HG02852 (cell line): ENCODE measurements at regions not wholly inside any gene's neighbourhood (a gene's known extent, or its start where the extent isn't known, plus 50 kb on each side); places are given as distances from the start of the nearest gene placed in this dataset.
"Not testable (repeated sequence)": the region's sequence is repeated elsewhere in the genome, so short reads cannot be mapped to it uniquely, and the experiment has no call there.

Source experiments
- ATAC-seq: cut with Tn5 transposase; IDR thresholded peaks from one replicate; pipeline ENCODE4 v1.9.1; 2021; ENCODE audit warnings: mild to moderate bottlenecking, moderate library complexity; ENCODE audit not compliant: unreplicated experiment

GRCh38 chr12:114855678-114856077, 171.7 kb upstream of the TBX3 start:
- no peak for ATAC-seq

GRCh38 chr12:114852976-114853529, 169.1 kb upstream of the TBX3 start:
- ATAC-seq, result no peak

- ATAC-seq, result no peak
These were observed 168.0 kb upstream of the TBX3 start for GRCh38 chr12:114851981-114852380.

- no peak for ATAC-seq
These were observed 166.8 kb upstream of the TBX3 start for GRCh38 chr12:114850661-114851275.

- no peak for ATAC-seq
These were observed 164.7 kb upstream of the TBX3 start for GRCh38 chr12:114848666-114849065.

- no peak for ATAC-seq
These were observed 163.6 kb upstream of the TBX3 start for GRCh38 chr12:114847441-114848035.

GRCh38 chr12:114846771-114847170, 162.8 kb upstream of the TBX3 start:
- no peak for ATAC-seq

GRCh38 chr12:114841557-114842251, 157.7 kb upstream of the TBX3 start:
- ATAC-seq, result no peak

- no peak for ATAC-seq
These were observed 154.5 kb upstream of the TBX3 start for GRCh38 chr12:114838480-114838879.

- no peak for ATAC-seq
These were observed 152.6 kb upstream of the TBX3 start for GRCh38 chr12:114836609-114837008.

- ATAC-seq, result no peak
These were observed 151.1 kb upstream of the TBX3 start for GRCh38 chr12:114835031-114835430.

- no peak for ATAC-seq
These were observed 150.6 kb upstream of the TBX3 start for GRCh38 chr12:114834621-114835020.

- ATAC-seq, result no peak
These were observed 145.9 kb upstream of the TBX3 start for GRCh38 chr12:114829833-114830232.

GRCh38 chr12:114829244-114829643, 145.3 kb upstream of the TBX3 start:
- not testable (repeated sequence) for ATAC-seq

GRCh38 chr12:114827461-114827860, 143.5 kb upstream of the TBX3 start:
- ATAC-seq, result no peak

GRCh38 chr12:114826244-114826643, 142.3 kb upstream of the TBX3 start:
- ATAC-seq, result no peak

GRCh38 chr12:114823724-114824123, 139.7 kb upstream of the TBX3 start:
- ATAC-seq, result no peak

- ATAC-seq, result no peak
These were observed 137.6 kb upstream of the TBX3 start for GRCh38 chr12:114821570-114821969.

GRCh38 chr12:114820796-114821195, 136.8 kb upstream of the TBX3 start:
- ATAC-seq, result no peak

GRCh38 chr12:114817571-114818425, 133.8 kb upstream of the TBX3 start:
- no peak for ATAC-seq
